ENCODE measurements at regions not wholly inside any gene's neighbourhood (a gene's known extent, or its start where the extent isn't known, plus 50 kb on each side); places are given as distances from the start of the nearest gene placed in this dataset.
"Not testable (repeated sequence)": the region's sequence is repeated elsewhere in the genome, so short reads cannot be mapped to it uniquely, and the experiment has no call there.

DNA sequence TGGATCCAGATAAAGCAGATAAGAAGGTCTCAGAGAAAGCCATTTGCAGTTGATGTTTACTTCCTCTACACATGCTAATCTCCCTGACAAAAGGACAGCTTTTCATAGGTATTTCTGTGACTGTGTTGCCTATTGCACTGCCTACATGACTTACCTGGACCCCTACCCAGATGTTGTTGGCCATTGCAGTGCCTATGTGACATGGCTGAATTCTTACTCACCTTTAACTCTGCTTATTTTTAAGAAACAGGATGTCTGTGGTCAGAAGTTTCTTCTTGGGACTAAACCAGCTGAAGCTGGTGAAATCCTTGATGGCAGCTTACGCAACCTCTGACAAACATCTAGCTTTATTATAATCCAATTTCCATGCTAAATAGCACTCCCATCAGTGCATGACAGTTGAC lies 50.7 kb downstream of the PPIAL4D start:
- DNase-seq: not testable (repeated sequence)

DNA sequence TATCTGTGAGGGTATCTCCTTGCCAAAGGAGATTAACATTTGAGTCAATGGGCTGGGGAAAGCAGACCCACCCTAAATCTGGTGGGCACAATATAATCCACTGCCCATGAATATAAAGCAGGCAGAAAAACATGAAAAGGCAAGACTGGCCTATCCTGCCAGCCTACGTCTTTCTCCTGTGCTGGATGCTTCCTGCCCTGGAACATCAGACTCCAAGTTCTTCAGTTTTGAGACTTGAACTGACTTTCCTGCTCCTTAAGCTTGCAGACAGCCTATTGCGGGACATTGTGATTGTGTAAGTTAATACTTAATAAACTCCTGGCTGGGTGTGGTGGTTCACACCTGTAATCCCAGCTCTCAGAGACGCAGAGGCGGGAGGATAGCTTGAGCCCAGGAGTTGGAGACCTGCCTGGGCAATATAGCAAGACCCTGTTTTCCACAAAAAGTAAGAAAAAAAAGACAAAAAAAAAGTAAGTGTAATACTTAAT lies 52.4 kb downstream of the PPIAL4D start:
- not testable (repeated sequence) for DNase-seq

DNA sequence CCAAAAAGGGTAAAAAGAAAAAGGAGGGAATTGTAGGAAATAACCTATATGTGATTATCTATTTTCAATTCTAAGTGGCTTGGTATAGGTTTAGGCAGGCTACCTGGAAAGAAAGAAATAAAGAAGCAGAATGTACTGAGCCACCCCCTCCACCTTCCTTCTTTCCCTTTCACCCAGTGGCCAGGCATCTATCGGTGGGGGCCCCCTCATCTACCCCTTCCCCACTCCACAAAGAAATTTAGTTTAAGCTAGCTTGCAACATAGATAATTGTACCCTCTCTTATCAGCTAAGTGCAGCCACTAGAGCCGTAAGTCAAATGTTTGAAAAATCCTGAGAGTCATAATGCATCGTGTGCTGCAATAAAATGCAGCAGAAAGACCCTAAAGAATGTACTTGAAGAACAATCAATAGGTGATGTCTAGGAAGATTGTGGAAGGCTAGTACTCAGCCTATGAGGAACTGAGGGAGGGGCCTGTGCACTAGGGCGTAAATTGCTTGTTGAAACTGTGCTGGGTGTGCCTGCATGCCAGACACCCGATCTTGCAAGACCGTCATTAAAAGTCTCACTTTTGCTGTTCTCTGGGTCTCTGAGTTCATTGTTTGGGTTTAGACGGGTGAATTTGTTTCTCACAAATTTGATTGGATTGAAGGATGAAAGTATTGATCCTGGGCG lies 53.0 kb downstream of the PPIAL4D start:
- not testable (repeated sequence) for DNase-seq

DNA sequence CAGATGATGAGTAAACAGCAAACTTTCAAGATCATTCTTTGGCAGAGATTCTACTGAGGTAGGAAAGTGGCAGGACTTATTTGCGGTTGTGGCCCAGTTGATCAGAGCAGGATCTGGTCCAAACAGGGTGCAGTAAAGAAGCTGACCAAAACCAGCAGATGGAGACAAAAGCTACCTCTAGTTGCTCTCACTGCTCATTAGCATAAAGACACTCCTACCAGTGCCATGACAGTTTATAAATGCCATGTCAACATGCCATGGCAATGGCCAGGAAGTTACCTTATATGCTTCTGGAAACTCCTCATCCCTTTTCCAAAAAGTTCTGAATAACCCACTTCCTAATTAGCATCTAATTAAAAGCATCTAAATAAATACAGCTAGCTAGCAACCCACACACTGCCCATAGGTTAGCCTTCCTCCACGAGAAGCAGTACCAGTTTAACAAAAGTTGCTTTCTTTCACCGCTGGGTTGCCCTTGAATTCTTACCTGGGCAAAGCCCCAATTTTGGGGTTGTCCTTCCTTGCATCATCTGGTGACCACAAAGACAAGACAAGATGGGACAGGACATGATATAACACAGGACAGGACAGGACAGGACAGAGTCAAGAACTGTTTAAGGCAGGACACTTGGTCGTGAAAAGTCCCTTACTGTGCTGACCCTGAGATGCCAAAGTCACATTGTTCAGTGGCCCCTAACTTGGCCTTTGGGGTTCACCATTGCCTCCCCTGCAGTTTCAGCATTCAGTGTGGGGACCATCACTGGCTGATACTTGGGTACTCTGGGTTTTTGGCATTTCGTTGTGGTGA lies 59.2 kb downstream of the PPIAL4D start:
- DNase-seq: not testable (repeated sequence)

DNA sequence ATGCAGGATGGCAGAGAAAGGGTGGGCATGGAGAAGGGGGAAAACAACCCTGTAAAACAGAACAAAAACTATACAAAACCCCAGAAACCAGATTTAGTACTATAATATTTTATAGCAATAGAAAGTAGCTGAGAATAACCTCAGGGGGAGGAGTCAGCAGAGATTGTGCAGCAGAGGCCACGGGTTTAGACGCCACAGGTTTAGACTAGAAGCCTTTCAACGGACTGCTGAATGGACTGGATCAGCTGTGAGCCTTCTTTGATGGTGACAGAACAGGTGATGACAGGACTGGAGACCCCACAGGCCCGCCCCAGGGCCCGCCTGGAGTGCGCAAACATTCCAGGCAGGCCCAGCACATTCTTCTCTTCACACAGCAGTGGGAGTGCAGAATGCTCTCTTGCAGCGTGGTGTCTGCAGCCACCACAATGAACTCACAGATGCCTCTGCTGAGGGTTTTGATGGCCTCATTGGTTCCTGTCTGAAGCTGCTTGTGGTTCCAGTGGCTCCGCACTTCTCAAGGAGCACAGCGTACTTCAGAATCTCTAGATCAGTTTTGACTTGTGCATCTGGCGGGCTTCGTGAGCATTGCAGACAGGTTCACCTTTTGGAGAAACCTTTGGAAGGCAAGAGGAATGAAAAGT lies 65.6 kb downstream of the PPIAL4D start:
- DNase-seq: not testable (repeated sequence)

DNA sequence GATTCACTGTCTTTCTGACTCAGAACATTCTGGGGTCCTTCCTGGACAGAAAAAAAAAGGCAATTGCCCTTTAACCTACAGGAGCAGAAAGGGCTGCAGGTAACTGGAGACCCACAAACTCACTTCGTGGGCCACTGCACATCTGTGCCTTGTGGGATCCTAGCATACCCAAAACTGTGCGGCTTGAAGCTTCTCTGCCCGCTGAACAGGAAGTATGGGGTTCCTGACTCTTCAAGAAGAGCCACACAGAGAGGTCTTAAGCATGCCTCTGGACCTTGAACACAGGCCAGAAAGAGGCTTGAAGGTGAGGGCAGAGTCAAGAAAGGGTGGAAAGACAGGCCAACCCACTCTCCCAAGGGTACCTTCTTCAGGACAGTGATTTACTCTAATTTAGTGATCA lies 67.6 kb downstream of the PPIAL4D start:
- not testable (repeated sequence) for DNase-seq

DNA sequence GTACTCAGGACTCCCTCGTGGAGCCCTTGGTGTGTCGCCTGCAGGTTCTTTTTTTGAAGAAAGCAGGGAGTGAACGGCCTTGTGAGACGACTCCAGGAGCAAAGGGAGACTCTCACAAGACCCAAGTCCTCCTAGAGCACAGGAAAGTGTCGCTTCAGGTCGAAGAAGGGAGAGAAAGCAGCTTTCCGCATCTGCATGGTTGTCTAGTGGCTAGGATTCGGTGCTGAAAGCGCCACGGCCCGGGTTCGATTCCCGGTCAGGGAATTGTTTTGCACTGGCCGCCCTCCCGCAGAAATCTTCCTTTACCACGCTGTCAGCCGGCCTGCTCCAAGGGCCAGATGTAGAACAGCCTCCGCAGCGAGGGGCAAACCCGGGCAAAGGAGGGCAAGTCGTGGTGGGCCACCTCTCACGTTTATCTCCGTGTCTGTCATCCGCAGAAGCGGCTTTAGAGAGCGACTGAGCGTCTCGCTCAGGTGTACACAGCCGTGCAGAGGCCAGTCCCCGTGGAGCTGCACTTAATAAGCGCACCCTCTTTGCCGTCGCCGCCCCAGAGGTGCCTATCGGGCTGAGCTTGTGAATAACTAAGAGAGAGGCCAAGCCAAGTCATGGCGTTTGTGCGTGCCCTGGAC lies 72.6 kb downstream of the FAM72D start:
- peak; percentile 8 for DNase-seq

DNA sequence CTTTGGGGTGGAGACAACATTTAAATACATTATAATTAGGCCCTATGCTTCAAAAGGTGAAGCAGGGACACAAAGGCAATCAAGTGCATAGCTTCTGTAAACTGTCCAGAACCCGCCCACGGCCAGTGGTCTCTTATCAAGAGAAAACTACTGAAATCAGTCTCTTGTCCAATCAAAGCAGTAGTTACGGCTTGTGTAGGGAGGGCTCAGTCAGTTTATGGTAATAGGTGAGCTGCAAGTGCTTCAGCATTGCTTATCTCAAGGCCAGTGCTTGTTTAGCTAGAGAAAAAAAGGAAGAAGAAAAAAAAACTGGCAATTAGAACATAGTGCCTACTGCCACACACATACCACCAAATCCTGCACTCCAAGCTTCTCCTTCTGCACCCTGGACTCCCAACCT lies 68.6 kb downstream of the FAM72D start:
- DNase-seq: not testable (repeated sequence)
